BJ (cell line): ENCODE measurements at regions not wholly inside any gene's neighbourhood (a gene's known extent, or its start where the extent isn't known, plus 50 kb on each side); places are given as distances from the start of the nearest gene placed in this dataset.

Experiments
- CTCF ChIA-PET: fragments of 350-600 bp; formaldehyde crosslinking; extraction: SDS; loops from one replicate; lab custom pipeline; 2021; ENCODE audit warnings: antibody characterized with exemption, inconsistent platforms; lab: Yijun Ruan, JAX
- POLR2A ChIA-PET: fragments of 300-600 bp; sonication (Branson Sonifier 250); formaldehyde crosslinking; extraction: SDS; loops from one replicate; lab custom pipeline; 2021; ENCODE audit warnings: antibody characterized with exemption; lab: Charles Lee
- DNase-seq: peaks from one replicate; pipeline ENCODE4 v3.0.0-alpha.2; 2011; ENCODE audit warnings: low read depth
- H3K27me3 ChIP-seq: 2 replicates; pipeline ENCODE4 v1.6.0; 2011; ENCODE audit warnings: low read length; ENCODE audit not compliant: control insufficient read depth, insufficient read depth
- H3K36me3 ChIP-seq: 2 replicates; pipeline ENCODE4 v1.5.1; 2011; ENCODE audit warnings: low read length; ENCODE audit not compliant: control insufficient read depth, insufficient read depth
- H3K4me3 ChIP-seq: 2 replicates; pipeline ENCODE4 v1.5.1; 2011; ENCODE audit warnings: low read depth, mild to moderate bottlenecking, control low read depth, low read length
- TF ChIP-seq, protein P1 (sequence below): IDR thresholded peaks from 2 replicates; pipeline ENCODE4 v1.5.1; 2011; ENCODE audit warnings: low read depth, mild to moderate bottlenecking, control low read depth, inconsistent platforms, low read length, moderate library complexity; ENCODE audit not compliant: insufficient read depth

DNA sequence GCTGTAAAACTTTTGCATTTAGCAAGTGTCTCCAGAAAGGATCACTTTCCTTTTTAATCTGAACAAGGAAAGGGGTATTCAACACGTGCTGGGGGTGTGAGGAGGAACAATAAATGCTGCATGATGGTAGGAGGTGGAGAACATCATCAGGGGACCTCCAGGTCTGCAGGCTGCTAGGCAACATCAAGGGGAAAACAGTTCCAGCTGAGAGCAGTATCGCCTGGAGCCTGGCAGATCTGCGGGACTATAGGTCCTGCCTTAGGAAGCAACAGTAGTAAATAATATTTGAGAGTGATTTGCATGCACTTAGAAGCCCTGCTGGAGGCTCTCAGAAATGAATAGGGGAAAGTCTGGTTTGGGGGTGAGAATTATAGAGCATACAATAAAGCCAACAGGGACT lies 175.6 kb downstream of the SUCLG1 start:
- Histone ChIP-seq H3K36me3 (no peaks in the 10 kb centered on the region), H3K4me3 (no peak overlapping the region), H3K27me3 (no peaks in the 10 kb centered on the region)
- ChIA-PET POLR2A (no interaction called here), CTCF (interaction anchor here (1.0 kb wide), 1 partner anchor 32 kb away, joined by 3 read pairs; no protein-coding TSS in a partner anchor)
- DNase-seq = no peak
- TF ChIP-seq, protein P1, sequence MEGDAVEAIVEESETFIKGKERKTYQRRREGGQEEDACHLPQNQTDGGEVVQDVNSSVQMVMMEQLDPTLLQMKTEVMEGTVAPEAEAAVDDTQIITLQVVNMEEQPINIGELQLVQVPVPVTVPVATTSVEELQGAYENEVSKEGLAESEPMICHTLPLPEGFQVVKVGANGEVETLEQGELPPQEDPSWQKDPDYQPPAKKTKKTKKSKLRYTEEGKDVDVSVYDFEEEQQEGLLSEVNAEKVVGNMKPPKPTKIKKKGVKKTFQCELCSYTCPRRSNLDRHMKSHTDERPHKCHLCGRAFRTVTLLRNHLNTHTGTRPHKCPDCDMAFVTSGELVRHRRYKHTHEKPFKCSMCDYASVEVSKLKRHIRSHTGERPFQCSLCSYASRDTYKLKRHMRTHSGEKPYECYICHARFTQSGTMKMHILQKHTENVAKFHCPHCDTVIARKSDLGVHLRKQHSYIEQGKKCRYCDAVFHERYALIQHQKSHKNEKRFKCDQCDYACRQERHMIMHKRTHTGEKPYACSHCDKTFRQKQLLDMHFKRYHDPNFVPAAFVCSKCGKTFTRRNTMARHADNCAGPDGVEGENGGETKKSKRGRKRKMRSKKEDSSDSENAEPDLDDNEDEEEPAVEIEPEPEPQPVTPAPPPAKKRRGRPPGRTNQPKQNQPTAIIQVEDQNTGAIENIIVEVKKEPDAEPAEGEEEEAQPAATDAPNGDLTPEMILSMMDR = no peak

DNA sequence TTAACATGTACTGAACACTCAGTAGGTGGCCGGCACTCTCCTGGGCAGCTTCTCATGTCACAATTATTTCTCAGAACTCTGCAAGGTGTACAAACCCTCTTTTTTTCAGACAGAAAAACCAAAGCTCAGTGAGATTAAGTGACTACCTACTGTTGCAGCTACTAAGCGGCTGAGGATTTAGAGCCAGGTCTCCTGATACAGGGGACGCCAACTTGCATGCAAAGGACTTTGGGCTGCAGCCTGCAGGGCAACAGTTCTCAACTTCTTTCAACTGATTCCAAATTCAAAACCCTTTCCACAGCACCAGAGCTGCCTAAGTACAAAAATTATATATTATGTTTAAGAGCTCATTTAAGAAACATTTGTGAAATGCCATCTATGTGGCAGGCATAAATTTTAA lies 177.6 kb downstream of the SUCLG1 start:
- ChIA-PET CTCF (interaction anchor here (1.9 kb wide), 1 partner anchor 33 kb away, joined by 6 read pairs; no protein-coding TSS in a partner anchor), POLR2A (no interaction called here)
- H3K36me3 ChIP-seq = no peaks in the 10 kb centered on the region
- TF ChIP-seq, protein P1 = no peak
- no peak for DNase-seq
- H3K27me3 ChIP-seq = no peaks in the 10 kb centered on the region
- no peak overlapping the region for H3K4me3 ChIP-seq

DNA sequence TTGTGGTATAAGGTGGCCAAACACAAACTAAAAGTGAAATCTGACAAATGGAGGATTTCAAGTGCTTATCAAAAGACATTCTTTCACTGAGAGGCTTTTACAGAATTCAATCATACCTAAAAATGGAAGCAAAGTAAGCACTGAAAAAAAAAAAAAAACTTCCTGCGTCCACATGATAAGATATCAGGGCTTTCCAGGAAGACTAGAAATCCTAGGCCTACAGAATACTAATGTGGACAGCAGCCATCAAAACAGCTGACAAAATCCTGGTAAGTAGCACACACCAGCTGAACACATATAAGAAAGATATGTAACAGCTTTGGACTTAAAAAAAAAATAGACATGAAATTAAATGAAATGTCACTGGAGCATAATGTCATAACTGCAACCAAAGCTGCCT lies 178.2 kb downstream of the SUCLG1 start:
- no peaks in the 10 kb centered on the region for H3K27me3 ChIP-seq
- DNase-seq = no peak
- TF ChIP-seq, protein P1 = no peak
- no peaks in the 10 kb centered on the region for H3K36me3 ChIP-seq
- POLR2A ChIA-PET = no interaction called here
- H3K4me3 ChIP-seq = no peak overlapping the region
- CTCF ChIA-PET = interaction anchor here (1.9 kb wide), 1 partner anchor 34 kb away, joined by 6 read pairs; no protein-coding TSS in a partner anchor

DNA sequence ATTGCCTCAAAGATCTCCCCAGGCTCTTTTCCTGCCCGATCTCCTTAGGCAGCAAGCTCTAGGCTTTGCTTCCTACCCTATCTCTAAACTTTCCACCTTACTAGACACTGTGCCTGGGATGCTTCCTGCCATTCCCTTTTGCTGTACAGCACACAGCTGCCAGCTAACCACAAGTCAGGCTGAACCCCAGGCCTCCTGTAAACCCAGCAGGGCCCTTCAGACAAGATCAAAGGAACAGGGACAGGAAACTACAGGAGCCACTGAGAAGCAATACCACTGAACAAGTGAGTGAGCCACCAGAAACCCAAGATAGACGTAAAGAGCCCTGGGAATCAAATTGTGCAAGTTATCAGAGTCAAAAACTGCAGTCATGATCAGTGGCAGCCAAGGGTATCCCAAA lies 180.7 kb downstream of the SUCLG1 start:
- DNase-seq = no peak
- ChIA-PET CTCF (no interaction called here), POLR2A (no interaction called here)
- Histone ChIP-seq H3K36me3 (no peaks in the 10 kb centered on the region), H3K27me3 (no peaks in the 10 kb centered on the region), H3K4me3 (no peak overlapping the region)
- TF ChIP-seq, protein P1 = no peak

DNA sequence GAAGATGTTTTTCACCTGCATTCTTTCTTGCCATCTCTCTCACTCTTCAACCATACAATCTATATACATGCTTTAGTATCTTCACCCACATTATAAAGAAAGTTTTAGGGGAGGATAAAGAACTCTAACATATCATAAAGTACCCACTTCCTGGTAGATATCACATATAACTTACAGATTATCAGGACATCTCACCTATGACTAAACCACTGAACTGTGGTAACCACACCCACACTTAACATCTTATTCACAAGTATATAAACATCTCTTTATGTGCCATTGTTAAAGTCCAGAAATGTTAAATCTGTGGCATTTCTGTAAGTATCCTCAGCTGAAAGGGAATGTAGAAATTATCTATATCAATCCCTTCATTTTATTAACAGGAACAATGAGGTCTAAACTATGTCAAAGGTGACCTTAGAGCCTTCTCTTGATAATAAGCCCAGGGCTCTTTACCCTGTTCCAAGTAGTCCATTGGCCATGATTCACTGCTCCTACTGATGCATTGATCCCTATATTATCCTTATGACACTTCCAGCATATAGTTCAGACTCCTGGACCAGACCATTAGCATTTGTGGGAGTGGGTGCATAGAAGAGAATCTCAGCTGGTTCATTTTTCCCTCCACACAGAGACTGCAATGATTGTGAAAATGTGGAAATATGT lies 182.4 kb downstream of the SUCLG1 start:
- TF ChIP-seq, protein P1 = no peak
- Histone ChIP-seq H3K27me3 (no peaks in the 10 kb centered on the region), H3K4me3 (no peak overlapping the region), H3K36me3 (no peaks in the 10 kb centered on the region)
- ChIA-PET CTCF (no interaction called here), POLR2A (no interaction called here)
- DNase-seq = no peak
